ENCODE measurements at regions not wholly inside any gene's neighbourhood (a gene's known extent, or its start where the extent isn't known, plus 50 kb on each side); places are given as distances from the start of the nearest gene placed in this dataset.

- no peaks in the 10 kb centered on the region for H3K36me3 ChIP-seq (ENCODE audit: control insufficient read depth, insufficient read depth, low read length)
- no peaks in the 10 kb centered on the region for H3K27me3 ChIP-seq (ENCODE audit: control insufficient read depth, insufficient read depth, low read length)
- peaks cover 12% of the 10 kb centered on the region for H3K4me1 ChIP-seq (ENCODE audit: control insufficient read depth, insufficient read depth, low read length)
- no peak overlapping the region for H3K9ac ChIP-seq (ENCODE audit: low read depth, low read length)
- H3K9me3 ChIP-seq (ENCODE audit: control insufficient read depth, insufficient read depth, low read length), result no peaks in the 10 kb centered on the region
- H3K4me3 ChIP-seq (ENCODE audit: low read depth, low read length), result no peak overlapping the region
These were observed 118.7 kb downstream of the SIK1 start for GRCh38 chr21:43308101-43308814.

GRCh38 chr21:43307677-43308070 is 119.3 kb downstream of the SIK1 start:
- no peak overlapping the region for H3K4me3 ChIP-seq (ENCODE audit: low read depth, low read length)
- peaks cover 11% of the 10 kb centered on the region for H3K4me1 ChIP-seq (ENCODE audit: control insufficient read depth, insufficient read depth, low read length)
- H3K9ac ChIP-seq (ENCODE audit: low read depth, low read length), result no peak overlapping the region
- H3K27me3 ChIP-seq (ENCODE audit: control insufficient read depth, insufficient read depth, low read length), result no peaks in the 10 kb centered on the region
- H3K36me3 ChIP-seq (ENCODE audit: control insufficient read depth, insufficient read depth, low read length), result no peaks in the 10 kb centered on the region
- H3K9me3 ChIP-seq (ENCODE audit: control insufficient read depth, insufficient read depth, low read length), result no peaks in the 10 kb centered on the region

GRCh38 chr21:43306911-43307676 is 119.8 kb downstream of the SIK1 start:
- H3K4me3 ChIP-seq (ENCODE audit: low read depth, low read length), result no peak overlapping the region
- no peaks in the 10 kb centered on the region for H3K9me3 ChIP-seq (ENCODE audit: control insufficient read depth, insufficient read depth, low read length)
- H3K9ac ChIP-seq (ENCODE audit: low read depth, low read length), result no peak overlapping the region
- H3K27me3 ChIP-seq (ENCODE audit: control insufficient read depth, insufficient read depth, low read length), result no peaks in the 10 kb centered on the region
- peaks cover 7% of the 10 kb centered on the region for H3K4me1 ChIP-seq (ENCODE audit: control insufficient read depth, insufficient read depth, low read length)
- no peaks in the 10 kb centered on the region for H3K36me3 ChIP-seq (ENCODE audit: control insufficient read depth, insufficient read depth, low read length)

- no peaks in the 10 kb centered on the region for H3K9me3 ChIP-seq (ENCODE audit: control insufficient read depth, insufficient read depth, low read length)
- H3K27me3 ChIP-seq (ENCODE audit: control insufficient read depth, insufficient read depth, low read length), result no peaks in the 10 kb centered on the region
- peaks cover 4% of the 10 kb centered on the region for H3K4me1 ChIP-seq (ENCODE audit: control insufficient read depth, insufficient read depth, low read length)
- no peak overlapping the region for H3K9ac ChIP-seq (ENCODE audit: low read depth, low read length)
- peaks cover 1% of the 10 kb centered on the region for H3K36me3 ChIP-seq (ENCODE audit: control insufficient read depth, insufficient read depth, low read length)
- no peak overlapping the region for H3K4me3 ChIP-seq (ENCODE audit: low read depth, low read length)
These were observed 120.5 kb downstream of the SIK1 start for GRCh38 chr21:43306391-43306790.

- Histone ChIP-seq H3K36me3 (ENCODE audit: control insufficient read depth, insufficient read depth, low read length) (peaks cover 2% of the 10 kb centered on the region), H3K9me3 (ENCODE audit: control insufficient read depth, insufficient read depth, low read length) (no peaks in the 10 kb centered on the region), H3K4me3 (ENCODE audit: low read depth, low read length) (no peak overlapping the region), H3K27me3 (ENCODE audit: control insufficient read depth, insufficient read depth, low read length) (no peaks in the 10 kb centered on the region), H3K9ac (ENCODE audit: low read depth, low read length) (no peak overlapping the region), H3K4me1 (ENCODE audit: control insufficient read depth, insufficient read depth, low read length) (no peaks in the 10 kb centered on the region)
These were observed 121.1 kb downstream of the SIK1 start for GRCh38 chr21:43305811-43306311.

- H3K36me3 ChIP-seq (ENCODE audit: control insufficient read depth, insufficient read depth, low read length), result peaks cover 2% of the 10 kb centered on the region
- no peak overlapping the region for H3K4me3 ChIP-seq (ENCODE audit: low read depth, low read length)
- no peaks in the 10 kb centered on the region for H3K9me3 ChIP-seq (ENCODE audit: control insufficient read depth, insufficient read depth, low read length)
- H3K4me1 ChIP-seq (ENCODE audit: control insufficient read depth, insufficient read depth, low read length), result no peaks in the 10 kb centered on the region
- H3K9ac ChIP-seq (ENCODE audit: low read depth, low read length), result no peak overlapping the region
- no peaks in the 10 kb centered on the region for H3K27me3 ChIP-seq (ENCODE audit: control insufficient read depth, insufficient read depth, low read length)
These were observed 121.6 kb downstream of the SIK1 start for GRCh38 chr21:43305336-43305665.

- H3K9me3 ChIP-seq (ENCODE audit: control insufficient read depth, insufficient read depth, low read length), result no peaks in the 10 kb centered on the region
- H3K27me3 ChIP-seq (ENCODE audit: control insufficient read depth, insufficient read depth, low read length), result no peaks in the 10 kb centered on the region
- H3K4me1 ChIP-seq (ENCODE audit: control insufficient read depth, insufficient read depth, low read length), result no peaks in the 10 kb centered on the region
- peaks cover 2% of the 10 kb centered on the region for H3K36me3 ChIP-seq (ENCODE audit: control insufficient read depth, insufficient read depth, low read length)
- H3K9ac ChIP-seq (ENCODE audit: low read depth, low read length), result no peak overlapping the region
- no peak overlapping the region for H3K4me3 ChIP-seq (ENCODE audit: low read depth, low read length)
These were observed 122.2 kb downstream of the SIK1 start for GRCh38 chr21:43304621-43305335.

- H3K9me3 ChIP-seq (ENCODE audit: control insufficient read depth, insufficient read depth, low read length), result no peaks in the 10 kb centered on the region
- H3K9ac ChIP-seq (ENCODE audit: low read depth, low read length), result no peak overlapping the region
- no peaks in the 10 kb centered on the region for H3K27me3 ChIP-seq (ENCODE audit: control insufficient read depth, insufficient read depth, low read length)
- peaks cover 2% of the 10 kb centered on the region for H3K36me3 ChIP-seq (ENCODE audit: control insufficient read depth, insufficient read depth, low read length)
- H3K4me3 ChIP-seq (ENCODE audit: low read depth, low read length), result no peak overlapping the region
- H3K4me1 ChIP-seq (ENCODE audit: control insufficient read depth, insufficient read depth, low read length), result no peaks in the 10 kb centered on the region
These were observed 122.7 kb downstream of the SIK1 start for GRCh38 chr21:43304206-43304605.

- no peak overlapping the region for H3K4me3 ChIP-seq (ENCODE audit: low read depth, low read length)
- no peaks in the 10 kb centered on the region for H3K27me3 ChIP-seq (ENCODE audit: control insufficient read depth, insufficient read depth, low read length)
- peaks cover 2% of the 10 kb centered on the region for H3K36me3 ChIP-seq (ENCODE audit: control insufficient read depth, insufficient read depth, low read length)
- no peaks in the 10 kb centered on the region for H3K9me3 ChIP-seq (ENCODE audit: control insufficient read depth, insufficient read depth, low read length)
- no peaks in the 10 kb centered on the region for H3K4me1 ChIP-seq (ENCODE audit: control insufficient read depth, insufficient read depth, low read length)
- no peak overlapping the region for H3K9ac ChIP-seq (ENCODE audit: low read depth, low read length)
These were observed 123.4 kb downstream of the SIK1 start for GRCh38 chr21:43303275-43304178.

- Histone ChIP-seq H3K4me1 (ENCODE audit: control insufficient read depth, insufficient read depth, low read length) (no peaks in the 10 kb centered on the region), H3K27me3 (ENCODE audit: control insufficient read depth, insufficient read depth, low read length) (no peaks in the 10 kb centered on the region), H3K4me3 (ENCODE audit: low read depth, low read length) (no peak overlapping the region), H3K9me3 (ENCODE audit: control insufficient read depth, insufficient read depth, low read length) (no peaks in the 10 kb centered on the region), H3K36me3 (ENCODE audit: control insufficient read depth, insufficient read depth, low read length) (peaks cover 2% of the 10 kb centered on the region), H3K9ac (ENCODE audit: low read depth, low read length) (no peak overlapping the region)
These were observed 124.2 kb downstream of the SIK1 start for GRCh38 chr21:43302769-43303168.

- Histone ChIP-seq H3K36me3 (ENCODE audit: control insufficient read depth, insufficient read depth, low read length) (peaks cover 2% of the 10 kb centered on the region), H3K9ac (ENCODE audit: low read depth, low read length) (no peak overlapping the region), H3K27me3 (ENCODE audit: control insufficient read depth, insufficient read depth, low read length) (no peaks in the 10 kb centered on the region), H3K4me1 (ENCODE audit: control insufficient read depth, insufficient read depth, low read length) (no peaks in the 10 kb centered on the region), H3K4me3 (ENCODE audit: low read depth, low read length) (no peak overlapping the region), H3K9me3 (ENCODE audit: control insufficient read depth, insufficient read depth, low read length) (no peaks in the 10 kb centered on the region)
These were observed 124.8 kb downstream of the SIK1 start for GRCh38 chr21:43302062-43302700.

All from iPS-15b (cell line).